Uterus (tissue), 2 donors: ENCODE measurements at regions not wholly inside any gene's neighbourhood (a gene's known extent, or its start where the extent isn't known, plus 50 kb on each side); places are given as distances from the start of the nearest gene placed in this dataset.

Source experiments
- CTCF ChIP-seq, 4 experiments: fragments of 200-600 bp in 2 of 4; fragments of 450-650 bp in 2 of 4; sonication (generic) in 2 of 4; IDR thresholded peaks; one replicate each; pipeline ENCODE4 v1.5.1; 2016 to 2019; ENCODE audit warnings: antibody characterized with exemption in 4 of 4, mild to moderate bottlenecking in 2 of 4, moderate library complexity in 1 of 4
- POLR2A ChIP-seq, 2 donors: fragments of 450-650 bp; IDR thresholded peaks; one replicate each; pipeline ENCODE4 v1.6.1; 2016; ENCODE audit warnings: antibody characterized with exemption in 2 of 2, mild to moderate bottlenecking in 1 of 2, moderate library complexity in 1 of 2

DNA sequence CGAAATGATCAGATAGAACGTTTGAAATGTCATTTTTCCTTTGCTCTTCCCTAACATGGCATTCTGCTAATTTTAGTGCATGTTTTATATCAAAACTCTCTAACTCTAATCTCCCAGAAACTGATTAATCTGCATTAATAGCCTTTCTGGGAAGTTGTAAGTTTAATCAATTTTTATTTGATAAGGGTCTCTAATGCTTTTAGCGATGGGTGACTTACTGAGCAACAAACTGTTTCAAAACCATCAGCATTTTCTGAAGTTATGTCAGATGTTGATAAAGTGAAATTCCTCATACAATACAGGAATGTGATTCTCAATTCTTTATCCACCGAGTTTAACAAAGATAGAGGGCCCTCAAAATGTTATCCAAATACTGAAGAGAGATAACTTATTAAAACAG is 431.6 kb upstream of the CXADR start:
- TF ChIP-seq CTCF (IDR thresholded peaks at IDR 0.05) (no peak), POLR2A (IDR thresholded peaks at IDR 0.05) (no peak)
